Bone marrow (tissue), 2 donors: ENCODE measurements at regions not wholly inside any gene's neighbourhood (a gene's known extent, or its start where the extent isn't known, plus 50 kb on each side); places are given as distances from the start of the nearest gene placed in this dataset.

Source experiments
- DNase-seq, 2 donors: peaks; one replicate each; lab custom pipeline; 2025; lab: John Stamatoyannopoulos, UW

GRCh38 chr7:21364801-21365271 lies 63.0 kb upstream of the SP4 start:
- no peak for DNase-seq

DNA sequence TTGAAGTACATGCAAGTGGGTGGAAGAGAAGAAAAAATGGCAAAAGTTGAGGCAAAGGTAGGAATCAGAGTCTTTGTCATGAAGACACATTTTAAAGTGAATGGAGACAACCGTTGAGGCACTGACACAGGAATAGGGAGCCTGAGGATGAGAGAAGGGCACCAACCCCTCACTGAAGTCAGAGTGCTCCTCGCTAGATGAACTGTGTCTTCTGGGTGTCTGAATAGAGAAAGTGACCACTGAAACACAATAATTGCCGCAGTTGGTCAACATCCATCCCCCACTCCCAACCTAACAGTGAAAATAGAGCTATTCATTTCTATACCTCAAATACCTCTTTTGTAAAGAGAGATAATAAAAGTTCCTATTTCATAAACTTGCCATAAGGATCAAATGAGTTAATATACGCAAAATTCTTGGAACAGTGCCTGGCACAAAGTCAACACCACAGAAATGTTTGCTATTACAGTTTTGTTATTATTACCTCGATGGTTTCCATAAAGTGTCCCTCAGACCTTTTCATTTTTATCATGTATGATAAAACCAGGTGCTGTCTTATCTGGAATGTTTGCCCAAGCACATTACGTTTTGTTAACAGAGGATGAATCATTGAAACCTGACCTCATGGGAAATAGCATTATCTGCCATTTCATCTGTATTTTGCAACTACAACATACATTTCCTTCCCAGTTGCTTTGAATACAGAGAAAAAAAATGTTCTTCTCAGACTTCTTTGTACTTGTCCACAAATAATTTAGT lies 61.8 kb upstream of the SP4 start:
- DNase-seq = peak in 1 of 2 donors; percentile 14

- no peak for DNase-seq
Measured at GRCh38 chr7:21367081-21367480, 60.8 kb upstream of the SP4 start.

- DNase-seq = no peak
Measured at GRCh38 chr7:21367537-21367936, 60.3 kb upstream of the SP4 start.

GRCh38 chr7:21368317-21368716 lies 59.6 kb upstream of the SP4 start:
- DNase-seq = no peak

- no peak for DNase-seq
Measured at GRCh38 chr7:21370283-21370982, 57.5 kb upstream of the SP4 start.

GRCh38 chr7:21371360-21371759 lies 56.5 kb upstream of the SP4 start:
- no peak for DNase-seq

GRCh38 chr7:21373031-21373430 lies 54.9 kb upstream of the SP4 start:
- DNase-seq = no peak

GRCh38 chr7:21374134-21374533 lies 53.7 kb upstream of the SP4 start:
- DNase-seq = no peak

- no peak for DNase-seq
Measured at GRCh38 chr7:21377545-21377944, 50.3 kb upstream of the SP4 start.
